ENCODE measurements at regions not wholly inside any gene's neighbourhood (a gene's known extent, or its start where the extent isn't known, plus 50 kb on each side); places are given as distances from the start of the nearest gene placed in this dataset.

GRCh38 chr22:47301820-47302475 is 539.5 kb downstream of the TBC1D22A start:
- no peak for DNase-seq (ENCODE audit: low read depth, low spot score)

DNA sequence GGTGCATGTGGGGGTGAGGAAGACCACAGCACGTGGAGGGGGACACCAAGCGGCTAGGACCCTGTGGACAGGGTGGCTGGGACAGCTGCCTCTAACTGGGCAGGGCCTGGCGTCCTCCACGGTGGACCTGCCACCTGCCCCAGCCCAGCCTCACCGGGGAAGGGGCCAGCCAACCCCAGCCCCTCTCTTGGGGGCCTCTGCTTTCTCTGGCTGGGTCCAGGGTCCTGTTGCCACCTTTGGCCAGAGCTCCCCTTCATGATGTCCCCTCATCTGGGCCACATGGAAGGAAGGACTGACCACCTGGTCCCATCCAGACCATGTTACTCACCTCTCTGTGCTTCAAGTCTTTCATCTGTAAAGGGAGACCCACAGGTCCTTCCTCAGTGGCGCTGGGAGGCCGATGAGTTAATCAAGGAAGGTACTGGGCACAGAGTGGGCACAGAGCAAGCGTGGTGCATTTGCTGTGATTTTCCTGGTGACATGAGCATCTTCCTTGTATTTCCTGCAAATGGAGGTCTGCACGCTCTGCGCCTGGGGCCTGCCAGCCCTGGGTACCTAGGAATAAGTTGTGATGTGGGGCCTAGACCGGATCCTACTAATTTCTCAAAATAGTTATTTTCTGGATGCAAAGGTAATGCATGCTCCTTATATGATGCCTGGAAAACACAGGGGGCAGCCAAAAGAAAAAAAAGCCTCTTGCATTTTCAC is 538.4 kb downstream of the TBC1D22A start:
- DNase-seq (ENCODE audit: low read depth, low spot score), result no peak

GRCh38 chr22:47299863-47300697 is 537.6 kb downstream of the TBC1D22A start:
- no peak for DNase-seq (ENCODE audit: low read depth, low spot score)

- DNase-seq (ENCODE audit: low read depth, low spot score), result no peak
Measured at GRCh38 chr22:47299211-47299862, 536.9 kb downstream of the TBC1D22A start.

DNA sequence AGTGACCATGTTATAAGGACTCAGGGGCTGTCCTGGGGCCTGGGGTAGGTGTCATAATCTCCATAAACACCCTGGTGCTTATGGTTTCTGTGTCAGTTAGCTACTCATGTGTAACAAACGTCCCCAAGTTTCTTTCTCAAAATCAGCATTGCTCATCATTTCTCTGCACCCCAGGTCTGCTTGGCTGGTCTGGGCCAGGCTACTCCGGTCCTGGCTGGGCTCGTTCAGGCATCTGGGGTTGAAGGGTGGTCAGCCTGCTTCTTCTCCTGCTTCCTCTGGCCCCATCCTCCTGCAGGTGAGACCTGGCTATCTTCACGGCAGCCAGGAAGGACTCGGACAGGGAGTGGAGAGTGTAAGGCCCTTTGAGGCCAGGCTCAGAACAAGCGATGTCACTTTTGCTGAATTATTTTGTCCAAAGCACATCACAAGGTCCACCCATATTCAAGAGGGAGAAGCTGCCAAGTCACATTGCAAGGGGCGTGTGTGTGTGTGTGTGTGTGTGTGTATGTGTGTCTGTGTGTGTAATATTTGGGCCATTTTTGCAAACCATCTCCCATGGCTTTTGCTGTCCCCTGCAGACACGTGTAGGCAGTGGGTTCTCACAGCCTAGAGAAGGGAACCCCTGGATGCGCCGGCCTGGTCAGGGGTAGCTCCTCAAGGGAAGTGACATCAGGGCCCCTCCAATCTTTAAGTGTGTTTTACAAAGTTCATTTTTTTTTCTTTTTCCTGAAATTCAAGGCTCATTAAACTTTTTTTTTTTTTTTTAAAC is 535.8 kb downstream of the TBC1D22A start:
- no peak for DNase-seq (ENCODE audit: low read depth, low spot score)

GRCh38 chr22:47297261-47298016 is 535.0 kb downstream of the TBC1D22A start:
- DNase-seq (ENCODE audit: low read depth, low spot score), result no peak

DNA sequence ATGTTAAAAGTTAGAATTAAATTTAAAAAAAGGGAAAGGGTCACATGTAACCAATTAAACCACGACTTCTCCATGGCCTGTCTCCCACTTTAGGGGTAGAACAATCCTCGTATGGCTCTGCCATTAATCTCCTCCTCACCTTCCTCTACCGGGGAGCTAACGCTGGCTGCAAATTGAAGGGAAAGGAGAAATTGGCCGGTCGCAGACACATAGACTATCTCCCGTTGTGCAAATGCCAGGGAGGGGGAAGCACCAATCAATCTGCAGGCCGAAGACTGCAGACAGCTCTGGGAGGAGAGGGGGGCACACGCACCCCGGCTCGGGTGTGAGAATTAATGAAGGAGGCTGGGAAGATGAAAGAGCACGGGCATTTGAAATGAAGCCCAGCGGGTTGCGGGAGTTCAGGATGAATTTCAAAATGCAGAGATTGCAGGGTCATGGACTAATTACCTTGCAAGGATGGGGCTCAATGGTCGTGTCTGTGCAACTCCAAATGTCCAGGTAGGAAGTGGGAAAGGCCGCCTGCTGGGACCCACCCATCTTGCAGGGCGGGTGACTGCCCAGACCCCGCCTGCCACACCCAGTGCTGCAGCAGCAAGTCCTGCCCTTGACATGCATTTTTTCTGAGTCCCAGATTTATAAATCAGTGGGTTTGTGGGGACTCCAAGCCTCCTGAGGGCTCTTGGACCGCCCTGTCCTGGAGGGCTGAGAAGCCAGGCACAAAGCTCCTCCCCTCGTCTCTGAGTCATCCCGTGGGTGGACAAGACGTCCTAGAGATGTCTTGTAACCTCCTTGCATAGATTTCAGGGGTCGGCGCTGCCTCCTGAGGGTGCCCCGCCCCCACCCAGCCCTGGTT is 534.2 kb downstream of the TBC1D22A start:
- DNase-seq (ENCODE audit: low read depth, low spot score), result no peak

GRCh38 chr22:47295982-47296381 is 533.5 kb downstream of the TBC1D22A start:
- DNase-seq (ENCODE audit: low read depth, low spot score), result no peak

GRCh38 chr22:47295226-47295901 is 532.9 kb downstream of the TBC1D22A start:
- DNase-seq (ENCODE audit: low read depth, low spot score), result no peak

DNA sequence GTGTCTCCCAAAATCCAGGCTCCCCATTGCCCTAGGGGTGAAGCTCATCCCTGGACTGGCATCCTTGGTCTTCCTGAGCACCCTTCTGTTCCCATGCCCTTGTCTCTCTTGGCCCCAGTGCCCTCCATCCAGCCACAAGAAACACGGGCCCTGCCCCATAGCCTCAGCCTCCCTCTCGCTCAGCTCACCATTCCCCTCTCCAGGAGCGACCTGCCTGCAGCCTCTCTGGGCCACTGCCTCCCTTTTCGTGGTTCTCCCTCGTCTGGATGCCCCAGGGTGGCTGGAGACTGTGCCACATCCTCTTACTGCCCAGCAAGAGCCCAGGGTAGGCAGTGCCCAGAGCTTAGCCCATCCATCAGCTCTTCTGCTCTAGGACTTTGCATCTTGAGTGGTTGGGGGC is 532.1 kb downstream of the TBC1D22A start:
- no peak for DNase-seq (ENCODE audit: low read depth, low spot score)

DNA sequence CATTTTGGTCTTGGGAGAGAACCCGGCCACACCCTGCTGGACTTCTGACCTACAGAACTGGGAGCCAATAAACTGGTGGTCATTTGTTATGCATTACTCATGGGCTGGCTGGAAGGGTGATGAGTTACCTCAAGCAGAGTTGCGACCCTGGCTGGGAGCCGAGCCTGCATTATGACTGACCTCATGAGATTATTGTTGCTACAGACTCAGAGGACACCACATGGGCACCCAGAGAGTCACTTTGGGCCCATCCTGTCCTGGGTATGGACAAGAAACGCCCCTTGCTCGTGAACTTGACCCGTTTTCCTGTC is 531.7 kb downstream of the TBC1D22A start:
- DNase-seq (ENCODE audit: low read depth, low spot score), result no peak

DNA sequence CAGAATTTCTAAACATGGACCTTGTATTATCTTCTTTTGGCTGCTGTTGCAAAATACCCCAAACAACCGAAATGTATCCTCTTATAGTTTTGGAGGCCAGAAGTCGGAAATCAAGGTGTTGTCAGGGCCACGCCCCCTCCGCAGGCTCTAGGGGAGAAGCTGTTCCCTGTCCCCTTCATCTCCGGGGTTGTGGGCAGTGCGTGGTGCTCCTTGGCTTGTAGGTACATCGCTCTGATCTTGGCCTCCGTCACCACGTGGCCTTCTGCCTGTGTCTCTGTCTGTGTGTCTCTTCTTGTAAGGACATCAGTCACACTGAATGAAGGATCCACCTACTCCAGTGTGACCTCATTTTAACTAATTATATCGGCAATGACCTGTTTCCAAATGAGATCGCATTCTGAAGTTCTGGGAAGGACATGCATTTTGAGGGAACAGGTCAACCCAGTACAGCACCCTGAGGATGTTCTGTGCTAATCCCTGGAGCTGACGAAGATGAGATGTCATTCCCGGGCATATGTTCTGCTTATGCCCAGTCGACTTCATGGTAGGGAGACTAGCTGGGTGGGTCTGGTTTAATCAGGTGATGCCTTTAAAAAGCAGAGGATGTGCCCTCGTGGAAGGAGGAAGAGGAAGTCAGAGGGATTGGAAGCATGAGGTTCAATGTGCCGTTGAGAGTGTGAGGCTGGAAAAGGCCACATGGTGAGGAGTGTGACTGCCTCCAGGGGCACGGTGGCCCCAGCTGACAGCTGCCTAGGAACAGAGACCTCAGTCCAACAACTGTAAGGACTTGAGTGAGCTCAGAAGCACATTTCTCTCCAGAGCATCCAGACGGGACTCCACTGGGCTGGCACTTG is 531.1 kb downstream of the TBC1D22A start:
- DNase-seq (ENCODE audit: low read depth, low spot score), result no peak

DNA sequence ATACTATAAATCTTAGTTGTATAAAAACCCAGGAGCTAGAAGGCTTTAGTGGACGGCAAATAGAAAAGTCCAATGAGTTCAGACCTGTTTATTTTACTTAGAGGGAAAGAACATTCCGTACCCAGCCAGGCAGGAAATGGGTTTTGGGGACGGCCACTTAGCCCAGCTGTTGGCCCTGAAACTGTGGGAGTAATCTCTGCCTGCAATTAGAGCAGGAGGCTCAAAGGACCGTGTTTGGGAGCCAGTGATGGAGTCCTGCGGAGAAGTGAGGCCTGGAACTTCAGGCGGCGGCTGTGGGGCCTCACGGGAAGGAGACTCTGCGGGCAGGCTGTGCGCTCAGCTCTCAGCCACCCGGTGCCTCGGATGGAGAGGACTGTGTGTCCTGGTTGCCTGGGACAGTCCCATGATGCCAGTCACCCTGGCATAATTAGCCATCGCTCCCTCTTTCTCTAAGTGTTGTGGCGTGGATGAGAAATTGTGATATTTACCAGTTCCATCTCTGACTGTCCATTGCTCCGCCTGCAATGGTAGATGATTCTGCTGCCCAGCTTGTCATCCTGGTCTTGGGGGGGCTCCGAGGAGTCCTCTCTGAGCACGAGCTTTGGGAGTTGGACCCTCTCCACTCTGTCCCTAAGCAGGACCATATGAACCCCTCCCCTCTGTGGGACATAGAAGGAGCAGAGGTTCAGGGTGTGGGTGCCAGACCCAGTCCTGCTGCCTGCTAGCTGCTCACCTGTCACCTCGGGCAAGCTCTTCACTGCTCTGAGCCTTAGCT is 530.3 kb downstream of the TBC1D22A start:
- DNase-seq (ENCODE audit: low read depth, low spot score), result no peak

DNA sequence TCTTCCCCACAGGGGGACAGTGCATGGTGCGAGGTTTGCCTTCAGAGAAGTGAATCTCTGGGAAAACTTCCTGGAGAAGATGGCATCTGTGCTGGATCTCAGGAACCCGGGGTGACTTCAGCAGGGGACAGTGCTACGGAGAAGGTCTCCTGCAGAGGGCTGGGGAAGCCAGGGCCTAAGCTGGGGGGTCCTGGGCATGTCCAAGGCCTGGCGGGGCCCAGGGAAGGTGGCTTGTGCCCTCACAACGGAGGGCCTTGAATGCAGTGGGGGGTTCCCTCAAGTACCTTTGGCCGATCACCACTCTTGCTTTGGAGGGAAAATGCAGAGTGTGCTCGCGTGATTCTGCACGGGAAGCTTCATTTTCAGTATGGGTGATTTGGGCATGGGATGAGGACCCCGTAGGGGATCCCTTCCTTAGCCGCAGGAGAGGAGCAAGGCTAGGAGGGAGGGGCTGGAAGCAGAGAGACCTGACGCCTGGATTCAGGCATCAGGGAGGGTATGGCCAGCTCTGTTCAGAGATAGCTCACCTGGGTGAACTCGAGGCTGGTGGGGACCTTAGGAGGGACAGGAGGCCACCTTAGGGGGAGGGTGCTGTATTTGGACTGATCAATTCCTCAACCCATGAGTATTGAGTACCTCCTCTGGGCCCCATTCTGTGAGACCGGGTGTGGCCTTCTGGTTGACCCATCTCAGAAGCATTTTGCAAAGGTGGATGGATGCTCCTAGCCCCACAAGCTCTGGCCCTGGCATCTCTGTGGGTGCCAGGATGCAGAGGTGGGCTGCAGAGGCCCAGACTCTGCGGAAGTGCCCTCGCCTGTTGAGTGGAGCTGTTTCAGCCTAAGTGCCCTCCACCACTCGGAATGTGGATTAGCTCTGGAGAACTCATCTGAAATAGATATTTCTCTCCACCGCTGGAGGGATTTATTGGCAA is 529.4 kb downstream of the TBC1D22A start:
- DNase-seq (ENCODE audit: low read depth, low spot score), result no peak

DNA sequence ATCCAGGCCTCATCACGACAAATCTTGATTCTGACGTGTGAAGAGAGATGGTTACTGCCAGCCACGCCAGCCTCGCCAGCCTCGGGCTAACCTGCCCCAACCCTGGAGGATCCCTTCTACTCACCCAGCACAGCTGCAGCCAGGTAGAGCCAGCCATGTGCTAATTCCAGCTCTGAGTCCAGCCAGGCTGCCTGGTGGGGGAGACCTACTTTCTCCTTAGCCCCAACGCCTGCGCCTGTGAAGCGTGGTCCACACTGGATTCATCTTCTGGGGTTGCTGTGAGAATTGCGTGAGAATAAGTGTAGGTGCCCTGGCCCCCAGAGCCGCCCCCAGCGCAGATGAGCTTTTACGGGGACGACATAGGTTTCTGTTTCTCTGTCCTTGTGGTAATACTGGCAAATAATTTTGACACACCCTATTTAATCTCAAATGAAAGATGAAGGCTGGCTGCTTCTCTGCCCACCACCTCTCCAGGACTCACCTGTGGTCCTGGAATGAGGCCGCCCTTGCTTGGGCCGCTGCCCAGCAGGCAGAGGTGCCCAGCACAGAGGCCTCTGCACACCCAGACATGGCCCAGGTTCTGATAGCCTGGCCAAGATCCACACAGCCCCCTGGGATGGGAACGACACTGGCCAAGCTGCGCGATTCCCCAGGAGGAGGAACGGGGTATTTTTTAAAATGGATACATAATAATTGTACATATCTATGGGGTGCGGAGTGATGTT is 528.4 kb downstream of the TBC1D22A start:
- no peak for DNase-seq (ENCODE audit: low read depth, low spot score)
